ENCODE measurements at regions not wholly inside any gene's neighbourhood (a gene's known extent, or its start where the extent isn't known, plus 50 kb on each side); places are given as distances from the start of the nearest gene placed in this dataset.

DNA sequence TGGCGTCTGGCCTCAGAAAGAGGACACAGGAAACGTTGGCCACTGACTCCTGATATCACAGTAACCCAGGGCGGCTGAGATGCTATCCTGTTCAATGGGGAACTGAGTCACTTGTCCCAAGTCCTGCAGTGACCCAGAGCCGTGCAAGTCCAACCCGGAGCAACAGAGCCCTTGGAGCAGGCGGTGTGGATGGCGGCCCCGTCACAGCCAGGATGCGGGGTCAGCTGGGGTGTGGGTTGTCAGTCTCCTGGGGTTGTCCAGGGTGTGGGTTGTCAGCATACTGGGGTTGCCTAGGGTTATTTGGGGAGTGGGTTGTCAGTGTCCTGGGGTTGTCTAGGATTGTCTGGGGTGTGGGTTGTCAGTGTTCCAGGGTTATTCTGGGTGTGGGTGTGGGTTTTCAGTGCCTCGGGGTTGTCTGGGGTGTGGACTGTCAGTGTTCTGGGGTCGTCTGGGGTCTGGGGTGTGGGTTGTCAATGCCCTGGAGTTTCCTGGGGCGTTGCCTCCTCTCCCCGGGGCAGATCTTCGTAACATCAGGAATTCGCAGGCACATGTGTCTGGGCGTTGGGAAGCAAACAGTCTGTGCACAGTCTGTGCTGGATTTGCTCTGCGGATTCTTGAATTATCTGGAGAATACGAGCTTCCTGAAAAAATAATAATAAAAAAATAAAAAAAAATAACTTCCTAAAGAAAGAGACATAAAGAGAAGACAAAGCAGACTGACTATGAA lies 257.5 kb downstream of the PARP8 start:
- TF ChIP-seq, protein P1, sequence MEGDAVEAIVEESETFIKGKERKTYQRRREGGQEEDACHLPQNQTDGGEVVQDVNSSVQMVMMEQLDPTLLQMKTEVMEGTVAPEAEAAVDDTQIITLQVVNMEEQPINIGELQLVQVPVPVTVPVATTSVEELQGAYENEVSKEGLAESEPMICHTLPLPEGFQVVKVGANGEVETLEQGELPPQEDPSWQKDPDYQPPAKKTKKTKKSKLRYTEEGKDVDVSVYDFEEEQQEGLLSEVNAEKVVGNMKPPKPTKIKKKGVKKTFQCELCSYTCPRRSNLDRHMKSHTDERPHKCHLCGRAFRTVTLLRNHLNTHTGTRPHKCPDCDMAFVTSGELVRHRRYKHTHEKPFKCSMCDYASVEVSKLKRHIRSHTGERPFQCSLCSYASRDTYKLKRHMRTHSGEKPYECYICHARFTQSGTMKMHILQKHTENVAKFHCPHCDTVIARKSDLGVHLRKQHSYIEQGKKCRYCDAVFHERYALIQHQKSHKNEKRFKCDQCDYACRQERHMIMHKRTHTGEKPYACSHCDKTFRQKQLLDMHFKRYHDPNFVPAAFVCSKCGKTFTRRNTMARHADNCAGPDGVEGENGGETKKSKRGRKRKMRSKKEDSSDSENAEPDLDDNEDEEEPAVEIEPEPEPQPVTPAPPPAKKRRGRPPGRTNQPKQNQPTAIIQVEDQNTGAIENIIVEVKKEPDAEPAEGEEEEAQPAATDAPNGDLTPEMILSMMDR (IDR thresholded peaks at IDR 0.05; ENCODE audit: insufficient read depth, low read length) = no peak
- TF ChIP-seq, protein P2, sequence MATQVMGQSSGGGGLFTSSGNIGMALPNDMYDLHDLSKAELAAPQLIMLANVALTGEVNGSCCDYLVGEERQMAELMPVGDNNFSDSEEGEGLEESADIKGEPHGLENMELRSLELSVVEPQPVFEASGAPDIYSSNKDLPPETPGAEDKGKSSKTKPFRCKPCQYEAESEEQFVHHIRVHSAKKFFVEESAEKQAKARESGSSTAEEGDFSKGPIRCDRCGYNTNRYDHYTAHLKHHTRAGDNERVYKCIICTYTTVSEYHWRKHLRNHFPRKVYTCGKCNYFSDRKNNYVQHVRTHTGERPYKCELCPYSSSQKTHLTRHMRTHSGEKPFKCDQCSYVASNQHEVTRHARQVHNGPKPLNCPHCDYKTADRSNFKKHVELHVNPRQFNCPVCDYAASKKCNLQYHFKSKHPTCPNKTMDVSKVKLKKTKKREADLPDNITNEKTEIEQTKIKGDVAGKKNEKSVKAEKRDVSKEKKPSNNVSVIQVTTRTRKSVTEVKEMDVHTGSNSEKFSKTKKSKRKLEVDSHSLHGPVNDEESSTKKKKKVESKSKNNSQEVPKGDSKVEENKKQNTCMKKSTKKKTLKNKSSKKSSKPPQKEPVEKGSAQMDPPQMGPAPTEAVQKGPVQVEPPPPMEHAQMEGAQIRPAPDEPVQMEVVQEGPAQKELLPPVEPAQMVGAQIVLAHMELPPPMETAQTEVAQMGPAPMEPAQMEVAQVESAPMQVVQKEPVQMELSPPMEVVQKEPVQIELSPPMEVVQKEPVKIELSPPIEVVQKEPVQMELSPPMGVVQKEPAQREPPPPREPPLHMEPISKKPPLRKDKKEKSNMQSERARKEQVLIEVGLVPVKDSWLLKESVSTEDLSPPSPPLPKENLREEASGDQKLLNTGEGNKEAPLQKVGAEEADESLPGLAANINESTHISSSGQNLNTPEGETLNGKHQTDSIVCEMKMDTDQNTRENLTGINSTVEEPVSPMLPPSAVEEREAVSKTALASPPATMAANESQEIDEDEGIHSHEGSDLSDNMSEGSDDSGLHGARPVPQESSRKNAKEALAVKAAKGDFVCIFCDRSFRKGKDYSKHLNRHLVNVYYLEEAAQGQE (IDR thresholded peaks at IDR 0.05; ENCODE audit: insufficient replicate concordance, low read depth) = no peak
- no peak for TF ChIP-seq POLR2AphosphoS5 (IDR thresholded peaks at IDR 0.05; ENCODE audit: low read depth)
